ENCODE measurements at regions not wholly inside any gene's neighbourhood (a gene's known extent, or its start where the extent isn't known, plus 50 kb on each side); places are given as distances from the start of the nearest gene placed in this dataset.

GRCh38 chr2:153420394-153420793, 58.2 kb downstream of the RPRM start:
- H3K9me3 ChIP-seq, result no peaks in the 10 kb centered on the region
- ATAC-seq (no peak), DNase-seq (no peak)
- no peaks in the 10 kb centered on the region for H3K36me3 ChIP-seq
- H3K4me3 ChIP-seq, result no peak overlapping the region
- no peaks in the 10 kb centered on the region for H3K27me3 ChIP-seq (ENCODE audit: low read depth)
- intact Hi-C loops (cut with DNase I), result no loop called here
- TF ChIP-seq CTCF (IDR thresholded peaks at IDR 0.05), result no peak
- H3K27ac ChIP-seq, result no peak overlapping the region
- no peaks in the 10 kb centered on the region for H3K4me1 ChIP-seq

GRCh38 chr2:153417077-153417476, 61.5 kb downstream of the RPRM start:
- Histone ChIP-seq H3K9me3 (no peaks in the 10 kb centered on the region), H3K36me3 (no peaks in the 10 kb centered on the region), H3K4me3 (no peak overlapping the region), H3K27ac (no peak overlapping the region), H3K4me1 (no peaks in the 10 kb centered on the region), H3K27me3 (ENCODE audit: low read depth) (no peaks in the 10 kb centered on the region)
- no peak for ATAC-seq
- intact Hi-C loops (cut with DNase I), result no loop called here
- no peak for DNase-seq
- TF ChIP-seq CTCF (IDR thresholded peaks at IDR 0.05), result no peak

GRCh38 chr2:153416071-153416470, 62.5 kb downstream of the RPRM start:
- Histone ChIP-seq H3K9me3 (no peaks in the 10 kb centered on the region), H3K4me1 (no peaks in the 10 kb centered on the region), H3K36me3 (no peaks in the 10 kb centered on the region), H3K4me3 (no peak overlapping the region), H3K27ac (no peak overlapping the region), H3K27me3 (ENCODE audit: low read depth) (no peaks in the 10 kb centered on the region)
- DNase-seq (no peak), ATAC-seq (no peak)
- no peak for TF ChIP-seq CTCF (IDR thresholded peaks at IDR 0.05)
- intact Hi-C loops (cut with DNase I), result no loop called here

GRCh38 chr2:153408710-153409385, 69.7 kb downstream of the RPRM start:
- H3K9me3 ChIP-seq, result no peaks in the 10 kb centered on the region
- H3K4me1 ChIP-seq, result no peaks in the 10 kb centered on the region
- no peak overlapping the region for H3K4me3 ChIP-seq
- no peak for TF ChIP-seq CTCF (IDR thresholded peaks at IDR 0.05)
- DNase-seq (no peak), ATAC-seq (no peak)
- intact Hi-C loops (cut with DNase I), result no loop called here
- H3K36me3 ChIP-seq, result no peaks in the 10 kb centered on the region
- H3K27ac ChIP-seq, result no peak overlapping the region
- H3K27me3 ChIP-seq (ENCODE audit: low read depth), result no peaks in the 10 kb centered on the region

GRCh38 chr2:153405196-153405595, 73.4 kb downstream of the RPRM start:
- ATAC-seq (no peak), DNase-seq (no peak)
- intact Hi-C loops (cut with DNase I), result no loop called here
- no peak overlapping the region for H3K4me3 ChIP-seq
- no peak for TF ChIP-seq CTCF (IDR thresholded peaks at IDR 0.05)
- no peaks in the 10 kb centered on the region for H3K4me1 ChIP-seq
- no peaks in the 10 kb centered on the region for H3K36me3 ChIP-seq
- no peaks in the 10 kb centered on the region for H3K9me3 ChIP-seq
- no peak overlapping the region for H3K27ac ChIP-seq
- H3K27me3 ChIP-seq (ENCODE audit: low read depth), result no peaks in the 10 kb centered on the region
